NCI-H1694 (cell line): ENCODE measurements at regions not wholly inside any gene's neighbourhood (a gene's known extent, or its start where the extent isn't known, plus 50 kb on each side); places are given as distances from the start of the nearest gene placed in this dataset.

Source experiments
- DNase-seq: peaks from one replicate; lab custom pipeline; 2025; lab: John Stamatoyannopoulos, UW

DNA sequence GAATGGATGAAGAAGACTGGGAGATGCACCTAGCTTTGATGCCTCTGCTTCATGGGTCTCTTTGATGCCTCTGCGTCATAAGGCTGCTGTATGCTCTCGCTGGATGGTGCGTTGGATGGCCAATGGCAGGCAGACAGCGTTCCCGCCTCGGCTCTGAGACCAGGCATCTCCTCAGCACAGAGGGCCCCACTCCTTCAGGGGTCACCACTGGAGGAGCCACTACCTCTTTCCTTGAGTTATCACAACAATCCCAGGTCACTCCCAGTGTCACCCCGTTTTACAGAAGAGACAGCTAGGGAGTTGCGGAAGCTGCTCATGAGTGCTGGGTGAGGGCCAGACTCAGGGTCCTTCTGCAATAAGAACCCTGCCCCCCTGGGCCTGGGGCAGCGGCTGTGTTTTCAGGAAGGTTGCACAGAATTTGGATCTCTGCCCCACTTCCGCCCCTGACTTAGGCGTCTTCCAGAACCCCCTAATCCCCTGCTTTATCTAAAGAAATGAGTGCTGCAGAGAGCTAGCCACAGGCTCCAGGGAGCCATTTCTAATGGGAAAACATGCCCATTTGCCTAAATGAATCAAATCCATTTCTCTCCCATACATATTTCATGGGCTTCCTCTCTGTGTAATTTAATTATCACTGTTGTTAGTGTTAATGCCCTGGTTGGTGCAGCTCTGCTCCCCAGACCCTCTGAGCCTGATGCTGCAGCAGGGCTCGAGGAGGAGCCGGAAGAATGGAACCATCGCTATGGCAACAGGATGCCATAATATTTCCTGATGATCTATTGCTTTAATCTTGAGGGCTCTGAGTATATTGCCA, 131.8 kb upstream of the HS6ST1 start:
- no peak for DNase-seq

- no peak for DNase-seq
These were observed 132.7 kb upstream of the HS6ST1 start for GRCh38 chr2:128451084-128452023.

DNA sequence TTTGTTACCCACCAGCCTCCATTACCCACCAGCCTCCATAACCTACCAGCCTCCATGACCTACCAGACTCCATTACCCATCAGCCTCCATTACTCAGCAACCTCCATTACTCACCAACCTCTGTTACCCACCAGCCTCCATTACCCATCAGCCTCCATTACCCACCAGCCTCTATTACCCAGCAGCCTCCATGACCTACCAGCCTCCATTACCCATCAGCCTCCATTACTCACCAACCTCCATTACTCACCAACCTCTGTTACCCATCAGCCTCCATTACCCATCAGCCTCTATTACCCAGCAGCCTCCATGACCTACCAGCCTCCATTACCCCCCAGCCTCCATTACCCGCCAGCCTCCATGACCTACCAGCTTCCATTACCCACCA, 133.3 kb upstream of the HS6ST1 start:
- DNase-seq, result no peak

DNA sequence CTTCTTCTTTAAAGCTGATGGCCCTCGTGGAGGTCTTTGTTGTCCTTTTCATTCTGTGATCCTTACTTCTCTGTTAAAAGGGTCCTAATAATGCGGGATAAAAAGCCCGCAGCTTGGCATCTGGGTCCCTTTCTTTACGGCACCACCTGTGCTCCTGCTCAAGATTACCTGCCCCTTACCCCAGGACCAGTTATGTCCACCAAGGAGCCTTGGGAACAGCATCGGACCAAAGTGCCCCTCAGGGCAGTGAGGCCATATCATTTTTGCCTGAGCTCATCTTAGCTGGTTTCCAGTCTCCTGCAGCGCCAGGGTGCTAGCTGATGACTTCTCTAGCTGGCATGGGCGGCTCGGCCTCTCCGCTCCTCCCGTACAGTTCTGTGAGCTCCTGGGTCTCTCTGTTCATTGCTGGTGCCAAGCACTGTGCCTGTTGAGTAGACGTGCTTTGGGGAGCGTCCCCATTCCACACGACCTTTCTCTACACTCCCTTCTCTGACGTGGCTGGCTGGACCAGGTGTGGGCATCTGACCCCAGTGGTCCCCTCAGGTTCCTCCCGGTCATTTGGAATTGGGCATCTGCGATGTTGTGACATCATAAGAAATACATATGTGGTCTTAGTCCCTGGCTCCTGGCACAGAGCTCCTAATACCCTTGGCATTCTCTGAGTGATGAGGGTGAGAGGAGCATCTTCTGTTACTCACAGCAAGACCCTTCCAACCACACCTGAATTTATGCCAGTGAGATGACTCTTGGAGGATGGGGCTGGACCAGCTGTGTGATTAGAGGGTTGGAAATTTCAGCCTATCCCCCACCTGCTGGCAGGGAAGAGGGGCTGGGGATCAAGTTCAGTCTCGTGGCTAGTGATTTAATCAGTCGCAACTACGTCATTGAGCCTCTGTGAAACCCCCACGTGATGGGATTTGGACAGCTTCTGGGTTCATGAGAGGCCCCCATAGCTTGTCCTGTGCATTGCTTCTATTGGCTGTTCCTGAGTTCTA, 134.2 kb upstream of the HS6ST1 start:
- DNase-seq, result no peak

- no peak for DNase-seq
These were observed 136.5 kb upstream of the HS6ST1 start for GRCh38 chr2:128454980-128455720.

GRCh38 chr2:128455721-128456050, 137.0 kb upstream of the HS6ST1 start:
- DNase-seq, result no peak

DNA sequence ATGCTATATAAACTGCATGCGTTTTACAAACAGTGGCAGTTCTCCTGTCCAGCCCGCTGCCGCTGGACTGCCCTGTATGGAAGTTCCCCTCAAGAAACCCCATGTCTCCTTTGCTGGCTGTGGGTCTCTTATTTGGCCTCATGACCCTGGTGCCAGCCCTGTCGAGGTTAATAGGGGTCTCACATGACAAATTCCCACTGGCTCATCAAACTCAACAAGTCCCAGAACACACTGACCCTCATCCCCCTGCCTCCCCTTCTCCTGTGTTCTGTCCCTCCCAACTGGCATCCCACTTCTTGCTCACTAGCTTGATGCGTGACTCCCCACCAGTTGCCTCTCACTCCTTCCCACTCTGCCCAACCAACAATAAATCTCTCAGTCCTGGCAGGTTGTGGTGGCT, 137.6 kb upstream of the HS6ST1 start:
- DNase-seq, result no peak

- DNase-seq, result no peak
These were observed 138.4 kb upstream of the HS6ST1 start for GRCh38 chr2:128457006-128457604.

GRCh38 chr2:128457716-128458115, 139.0 kb upstream of the HS6ST1 start:
- no peak for DNase-seq

GRCh38 chr2:128458505-128458904, 139.8 kb upstream of the HS6ST1 start:
- DNase-seq, result no peak

GRCh38 chr2:128464456-128464855, 145.8 kb upstream of the HS6ST1 start:
- no peak for DNase-seq

- DNase-seq, result no peak
These were observed 146.8 kb upstream of the HS6ST1 start for GRCh38 chr2:128465246-128466170.

GRCh38 chr2:128466376-128466775, 147.7 kb upstream of the HS6ST1 start:
- DNase-seq, result no peak

GRCh38 chr2:128466776-128467175, 148.1 kb upstream of the HS6ST1 start:
- DNase-seq, result no peak

DNA sequence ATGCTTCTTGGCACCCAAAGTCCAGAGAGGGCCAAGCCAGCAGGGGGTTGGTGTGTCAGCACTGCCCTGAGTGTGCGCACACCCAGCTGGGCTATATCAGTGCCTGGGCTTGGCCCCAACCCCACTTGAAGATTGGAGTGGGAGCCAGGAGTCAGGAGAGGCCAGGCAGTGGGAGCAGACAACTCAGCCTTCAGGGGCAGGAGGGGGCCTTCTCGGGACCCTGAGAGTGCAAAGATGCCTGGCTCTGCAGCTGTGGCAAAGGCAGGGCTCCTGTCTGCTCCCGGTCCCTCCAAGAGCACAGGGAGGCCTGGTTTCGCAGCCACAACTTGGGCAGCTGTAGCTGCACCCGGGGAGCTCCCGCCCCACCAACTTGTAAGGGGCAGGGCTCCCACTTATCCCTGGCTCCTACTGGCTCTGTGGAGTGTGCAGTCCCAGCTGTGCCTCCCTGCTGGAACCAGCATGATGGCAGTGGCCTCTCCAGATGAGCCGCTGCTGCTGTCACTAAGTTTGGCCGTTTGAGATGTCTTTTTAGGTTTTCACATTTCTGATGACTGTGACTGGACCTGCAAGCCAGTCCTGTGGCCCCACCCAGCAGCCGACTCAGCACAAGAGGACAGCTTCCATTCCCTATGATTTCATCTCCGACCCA, 148.8 kb upstream of the HS6ST1 start:
- DNase-seq, result no peak

DNA sequence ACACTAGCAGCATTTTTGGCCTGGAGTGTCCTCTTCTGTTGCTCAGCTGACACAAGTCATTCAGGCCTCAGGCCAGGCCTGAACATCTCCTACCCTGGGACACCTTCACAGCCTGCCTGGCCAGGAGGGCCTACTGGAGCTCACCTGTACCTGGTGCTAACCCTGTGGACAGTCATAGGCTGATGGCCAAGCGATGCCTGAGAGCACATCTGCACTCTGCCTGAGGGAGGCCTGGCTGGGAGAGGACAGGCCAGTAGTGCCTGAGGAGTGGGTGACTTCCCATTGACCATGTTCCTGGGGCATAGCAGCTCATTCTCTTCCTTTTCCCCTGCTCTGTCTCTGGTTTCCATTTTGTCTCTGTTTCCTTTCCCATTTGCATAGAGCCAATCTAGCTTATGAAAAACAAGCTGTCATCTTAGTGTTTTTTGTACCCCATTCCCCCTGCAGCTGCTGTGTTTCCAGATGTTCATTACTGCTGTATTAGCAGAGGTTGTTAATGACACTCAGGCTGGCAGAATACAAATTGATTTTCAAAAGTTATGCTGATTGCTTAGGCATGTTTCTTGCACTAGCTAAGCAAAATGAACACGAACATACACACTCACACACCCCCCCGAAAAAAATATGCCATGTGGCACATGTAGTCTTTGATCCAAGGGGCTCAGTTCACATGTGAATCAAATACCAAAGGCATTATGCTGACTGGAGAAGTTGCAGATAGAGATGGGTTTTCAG, 149.7 kb upstream of the HS6ST1 start:
- DNase-seq, result no peak

- DNase-seq, result no peak
These were observed 150.5 kb upstream of the HS6ST1 start for GRCh38 chr2:128469203-128469602.

DNA sequence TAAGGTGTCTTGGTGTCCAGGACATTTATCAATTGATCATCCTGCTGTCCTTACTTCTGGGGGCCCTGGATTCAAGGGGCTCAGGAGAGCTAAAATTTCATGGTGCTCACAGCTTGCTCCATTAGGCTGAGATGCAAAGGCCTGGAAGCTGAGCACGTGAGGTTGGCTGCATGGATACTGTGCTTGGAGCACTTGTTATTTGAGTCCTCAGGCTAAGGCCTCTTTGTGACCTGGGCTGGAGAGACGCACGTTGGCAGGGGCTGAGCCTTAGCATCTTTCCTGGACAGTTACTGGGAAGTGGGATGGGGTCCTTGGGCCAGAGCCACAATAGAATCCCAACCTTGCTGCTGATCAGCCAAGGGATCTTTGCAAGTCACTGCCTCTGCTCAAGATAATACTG, 151.2 kb upstream of the HS6ST1 start:
- DNase-seq, result no peak

GRCh38 chr2:128472789-128473174, 154.1 kb upstream of the HS6ST1 start:
- no peak for DNase-seq
